SK-N-SH treated with all-trans-retinoic acid at 6 μM for 48 hours (cell line): ENCODE measurements at regions not wholly inside any gene's neighbourhood (a gene's known extent, or its start where the extent isn't known, plus 50 kb on each side); places are given as distances from the start of the nearest gene placed in this dataset.

Experiments
- ATAC-seq: fragments of 200-7000 bp; cut with Tn5 transposase; 3 replicates; pipeline ENCODE4 v1.9.1; 2020; ENCODE audit warnings: mild to moderate bottlenecking, moderate library complexity
- ARNTL ChIP-seq: fragments of 450-650 bp; formaldehyde crosslinking; IDR thresholded peaks from 2 replicates; pipeline ENCODE4 v1.5.0; 2020; ENCODE audit warnings: low read depth, mild to moderate bottlenecking, moderate library complexity, borderline replicate concordance
- BACH2 ChIP-seq: fragments of 250-450 bp; sonication (Bioruptor Pico); IDR thresholded peaks from 2 replicates; pipeline ENCODE4 v1.9.0; 2021; ENCODE audit warnings: mild to moderate bottlenecking, borderline replicate concordance
- CREB5 ChIP-seq: fragments of 250-450 bp; sonication (Bioruptor Pico); IDR thresholded peaks from 2 replicates; pipeline ENCODE4 v1.5.1; 2020; ENCODE audit warnings: low read depth, mild to moderate bottlenecking, moderate library complexity
- CSDC2 ChIP-seq: fragments of 250-450 bp; sonication (Bioruptor Pico); IDR thresholded peaks from 2 replicates; pipeline ENCODE4 v1.5.0; 2020; ENCODE audit warnings: mild to moderate bottlenecking, moderate library complexity
- CSRNP3 ChIP-seq: fragments of 250-450 bp; sonication (Bioruptor Pico); IDR thresholded peaks from 2 replicates; pipeline ENCODE4 v1.5.1; 2021; ENCODE audit warnings: mild to moderate bottlenecking, moderate library complexity
- ESRRG ChIP-seq: fragments of 250-450 bp; sonication (Bioruptor Pico); IDR thresholded peaks from 2 replicates; pipeline ENCODE4 v1.6.1; 2021; ENCODE audit warnings: mild to moderate bottlenecking
- GLIS3 ChIP-seq: fragments of 250-450 bp; sonication (Bioruptor Pico); IDR thresholded peaks from 2 replicates; pipeline ENCODE4 v1.5.0; 2020; ENCODE audit warnings: mild to moderate bottlenecking, moderate library complexity
- ISL1 ChIP-seq: fragments of 250-450 bp; sonication (Bioruptor Pico); IDR thresholded peaks from 2 replicates; pipeline ENCODE4 v2.1.2; 2022; ENCODE audit warnings: mild to moderate bottlenecking, moderate library complexity
- OSR1 ChIP-seq: fragments of 250-450 bp; sonication (Bioruptor Pico); IDR thresholded peaks from 2 replicates; pipeline ENCODE4 v1.8.0; 2022; ENCODE audit warnings: moderate library complexity, mild to moderate bottlenecking, inconsistent platforms
- PATZ1 ChIP-seq: fragments of 250-450 bp; sonication (Bioruptor Pico); IDR thresholded peaks from 2 replicates; pipeline ENCODE4 v1.8.0; 2020; ENCODE audit warnings: mild to moderate bottlenecking, moderate library complexity, borderline replicate concordance
- POU6F1 ChIP-seq: fragments of 250-450 bp; sonication (Bioruptor Pico); IDR thresholded peaks from 2 replicates; pipeline ENCODE4 v1.8.0; 2021; ENCODE audit warnings: low read depth, mild to moderate bottlenecking, moderate library complexity, borderline replicate concordance
- PPARA ChIP-seq: fragments of 250-450 bp; sonication (Bioruptor Pico); IDR thresholded peaks from 2 replicates; pipeline ENCODE4 v1.5.0; 2020; ENCODE audit warnings: mild to moderate bottlenecking, borderline replicate concordance
- RARB ChIP-seq: fragments of 250-450 bp; sonication (Bioruptor Pico); IDR thresholded peaks from 2 replicates; pipeline ENCODE4 v1.8.0; 2021; ENCODE audit warnings: mild to moderate bottlenecking, moderate library complexity
- SNAI2 ChIP-seq: fragments of 250-450 bp; sonication (Bioruptor Pico); IDR thresholded peaks from 2 replicates; pipeline ENCODE4 v1.5.0; 2020; ENCODE audit warnings: mild to moderate bottlenecking, moderate library complexity
- TCF4 ChIP-seq: fragments of 250-450 bp; sonication (Bioruptor Pico); IDR thresholded peaks from 2 replicates; pipeline ENCODE4 v1.8.0; 2021; ENCODE audit warnings: mild to moderate bottlenecking, moderate library complexity, borderline replicate concordance
- TOX ChIP-seq: fragments of 250-450 bp; sonication (Bioruptor Pico); IDR thresholded peaks from 2 replicates; pipeline ENCODE4 v1.8.0; 2021; ENCODE audit warnings: mild to moderate bottlenecking, moderate library complexity, borderline replicate concordance
- TSHZ2 ChIP-seq: fragments of 250-450 bp; sonication (Bioruptor Pico); IDR thresholded peaks from 2 replicates; pipeline ENCODE4 v1.5.0; 2020; ENCODE audit warnings: mild to moderate bottlenecking, moderate library complexity
- ZC3H10 ChIP-seq: fragments of 250-450 bp; sonication (Bioruptor Pico); IDR thresholded peaks from 2 replicates; pipeline ENCODE4 v1.5.1; 2021; ENCODE audit warnings: mild to moderate bottlenecking, moderate library complexity
- ZFP3 ChIP-seq: fragments of 250-450 bp; sonication (Bioruptor Pico); IDR thresholded peaks from 2 replicates; pipeline ENCODE4 v1.5.0; 2020; ENCODE audit warnings: mild to moderate bottlenecking, moderate library complexity
- ZNF565 ChIP-seq: fragments of 450-650 bp; formaldehyde crosslinking; conservative IDR thresholded peaks from 2 replicates; pipeline ENCODE4 v1.5.0; 2020; ENCODE audit warnings: low read depth, mild to moderate bottlenecking, moderate library complexity
- ZNF70 ChIP-seq: fragments of 450-650 bp; formaldehyde crosslinking; IDR thresholded peaks from 2 replicates; pipeline ENCODE4 v1.5.0; 2020; ENCODE audit warnings: mild to moderate bottlenecking, moderate library complexity

GRCh38 chrX:150268839-150269355 is 94.2 kb upstream of the MAMLD1 start:
- ATAC-seq = no peak

GRCh38 chrX:150269605-150270254 is 93.4 kb upstream of the MAMLD1 start:
- no peak for TF ChIP-seq BACH2 (CRISPR knock-in tag)
- TF ChIP-seq POU6F1 (CRISPR knock-in tag) = no peak
- no peak for TF ChIP-seq ESRRG (CRISPR knock-in tag)
- TF ChIP-seq PPARA = no peak
- peak; percentile 25; the same call in 1 of the 2 replicates for TF ChIP-seq TCF4 (CRISPR knock-in tag)
- TF ChIP-seq ZC3H10 (CRISPR knock-in tag) = no peak

More at GRCh38 chrX:150268839-150269355, 94.2 kb upstream of the MAMLD1 start:
- TF ChIP-seq CSRNP3 (no peak), TCF4 (CRISPR knock-in tag) (no peak), ARNTL (CRISPR knock-in tag) (no peak), ISL1 (CRISPR knock-in tag) (no peak), BACH2 (CRISPR knock-in tag) (no peak), GLIS3 (no peak), ZNF70 (CRISPR knock-in tag) (no peak), TSHZ2 (CRISPR knock-in tag) (no peak)

GRCh38 chrX:150270622-150271021 is 92.5 kb upstream of the MAMLD1 start:
- no peak for ATAC-seq
- TF ChIP-seq SNAI2 (no peak), POU6F1 (CRISPR knock-in tag) (no peak), TOX (no peak), ZNF70 (CRISPR knock-in tag) (no peak), PATZ1 (CRISPR knock-in tag) (no peak), RARB (CRISPR knock-in tag) (no peak), ARNTL (CRISPR knock-in tag) (no peak), ZFP3 (CRISPR knock-in tag) (no peak), TCF4 (CRISPR knock-in tag) (no peak), ZNF565 (CRISPR knock-in tag) (no peak), CSDC2 (no peak), OSR1 (CRISPR knock-in tag) (no peak), CSRNP3 (no peak), BACH2 (CRISPR knock-in tag) (no peak), CREB5 (CRISPR knock-in tag) (no peak), ESRRG (CRISPR knock-in tag) (no peak), ZC3H10 (CRISPR knock-in tag) (no peak), PPARA (no peak)

More at GRCh38 chrX:150269605-150270254, 93.4 kb upstream of the MAMLD1 start:
- peak; percentile 85 for ATAC-seq
